Adipocyte (in vitro differentiated cells): ENCODE measurements at regions not wholly inside any gene's neighbourhood (a gene's known extent, or its start where the extent isn't known, plus 50 kb on each side); places are given as distances from the start of the nearest gene placed in this dataset.

Experiments used
- DNase-seq: peaks from one replicate; pipeline ENCODE4 v3.0.0-alpha.2; 2015; ENCODE audit warnings: low read depth
- H3K27me3 ChIP-seq: replicated peaks from 2 replicates; pipeline ENCODE4 v1.7.0; 2013; ENCODE audit warnings: mild to moderate bottlenecking, low read length, moderate library complexity; ENCODE audit not compliant: control insufficient read depth, insufficient read depth
- H3K36me3 ChIP-seq: 2 replicates; pipeline ENCODE4 v1.7.0; 2013; ENCODE audit warnings: low read length, mild to moderate bottlenecking, moderate library complexity; ENCODE audit not compliant: control insufficient read depth, insufficient read depth, severe bottlenecking
- H3K4me1 ChIP-seq: 2 replicates; pipeline ENCODE4 v1.7.0; 2013; ENCODE audit warnings: mild to moderate bottlenecking, low read length, moderate library complexity; ENCODE audit not compliant: control insufficient read depth, insufficient read depth
- H3K4me3 ChIP-seq: 2 replicates; pipeline ENCODE4 v1.7.0; 2013; ENCODE audit warnings: mild to moderate bottlenecking, low read length, moderate library complexity
- H3K9ac ChIP-seq: 2 replicates; pipeline ENCODE4 v1.7.0; 2013; ENCODE audit warnings: mild to moderate bottlenecking, low read length, moderate library complexity
- H3K9me3 ChIP-seq: 2 replicates; pipeline ENCODE4 v1.7.0; 2013; ENCODE audit warnings: mild to moderate bottlenecking, low read length, moderate library complexity; ENCODE audit not compliant: control insufficient read depth

DNA sequence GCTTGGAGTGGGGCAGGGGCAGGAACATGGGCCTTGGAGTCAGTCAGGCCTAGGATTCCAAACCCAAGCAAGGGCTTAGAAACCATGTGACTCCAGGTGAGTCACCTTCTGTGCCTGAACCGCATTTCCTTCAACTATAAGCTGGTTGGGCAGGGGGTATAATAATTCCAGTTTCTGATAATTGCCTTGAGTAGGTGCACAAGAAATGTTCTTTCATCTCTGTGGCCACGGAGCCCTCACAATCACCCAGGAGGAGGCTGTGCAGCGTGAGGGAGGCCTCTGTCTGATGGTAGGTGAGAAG is 112.1 kb upstream of the HAAO start:
- H3K27me3 ChIP-seq, result no peaks in the 10 kb centered on the region
- H3K4me3 ChIP-seq, result no peak overlapping the region
- H3K9me3 ChIP-seq, result no peaks in the 10 kb centered on the region
- no peak for DNase-seq
- peaks cover 51% of the 10 kb centered on the region for H3K4me1 ChIP-seq
- H3K9ac ChIP-seq, result peak overlapping the region; percentile 64
- H3K36me3 ChIP-seq, result no peaks in the 10 kb centered on the region

DNA sequence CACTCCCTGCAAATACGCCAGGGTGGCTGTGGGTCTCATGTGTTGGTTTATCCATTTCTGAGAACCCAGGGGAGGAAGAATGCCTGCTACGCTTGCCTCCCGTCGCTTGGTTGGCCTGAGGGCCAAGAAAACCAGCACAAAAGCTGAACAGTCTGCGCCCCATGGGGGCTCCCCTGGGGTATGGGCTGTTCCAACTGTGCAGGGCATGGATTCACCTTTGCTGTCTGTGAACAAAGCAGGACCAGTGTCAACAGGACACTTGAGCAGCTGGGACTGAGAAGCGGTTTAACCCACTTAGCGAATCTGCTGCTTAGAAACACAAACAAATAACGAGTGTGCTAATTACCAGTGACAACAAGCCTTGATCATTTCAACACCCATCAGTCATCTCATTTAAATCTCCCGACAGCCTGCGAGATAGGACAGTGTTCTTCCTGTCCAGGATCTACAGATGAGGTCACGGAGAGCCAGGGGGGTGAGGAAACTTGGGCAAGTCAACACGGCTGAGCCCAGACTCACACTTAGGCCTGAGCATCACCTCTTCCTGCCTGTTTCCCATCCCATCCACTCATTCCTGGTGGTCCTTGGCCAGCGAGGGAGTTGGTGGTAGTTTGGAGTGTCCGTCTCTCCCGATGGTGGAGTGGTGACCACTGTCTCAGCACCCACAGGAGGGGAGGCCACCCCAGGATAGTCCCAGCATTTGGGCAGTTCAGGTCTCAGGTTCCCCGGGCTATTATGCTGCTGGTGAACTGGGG is 111.6 kb upstream of the HAAO start:
- Histone ChIP-seq H3K9ac (no peak overlapping the region), H3K27me3 (no peaks in the 10 kb centered on the region), H3K36me3 (no peaks in the 10 kb centered on the region), H3K4me1 (peaks cover 51% of the 10 kb centered on the region), H3K4me3 (no peak overlapping the region), H3K9me3 (no peaks in the 10 kb centered on the region)
- DNase-seq, result no peak

DNA sequence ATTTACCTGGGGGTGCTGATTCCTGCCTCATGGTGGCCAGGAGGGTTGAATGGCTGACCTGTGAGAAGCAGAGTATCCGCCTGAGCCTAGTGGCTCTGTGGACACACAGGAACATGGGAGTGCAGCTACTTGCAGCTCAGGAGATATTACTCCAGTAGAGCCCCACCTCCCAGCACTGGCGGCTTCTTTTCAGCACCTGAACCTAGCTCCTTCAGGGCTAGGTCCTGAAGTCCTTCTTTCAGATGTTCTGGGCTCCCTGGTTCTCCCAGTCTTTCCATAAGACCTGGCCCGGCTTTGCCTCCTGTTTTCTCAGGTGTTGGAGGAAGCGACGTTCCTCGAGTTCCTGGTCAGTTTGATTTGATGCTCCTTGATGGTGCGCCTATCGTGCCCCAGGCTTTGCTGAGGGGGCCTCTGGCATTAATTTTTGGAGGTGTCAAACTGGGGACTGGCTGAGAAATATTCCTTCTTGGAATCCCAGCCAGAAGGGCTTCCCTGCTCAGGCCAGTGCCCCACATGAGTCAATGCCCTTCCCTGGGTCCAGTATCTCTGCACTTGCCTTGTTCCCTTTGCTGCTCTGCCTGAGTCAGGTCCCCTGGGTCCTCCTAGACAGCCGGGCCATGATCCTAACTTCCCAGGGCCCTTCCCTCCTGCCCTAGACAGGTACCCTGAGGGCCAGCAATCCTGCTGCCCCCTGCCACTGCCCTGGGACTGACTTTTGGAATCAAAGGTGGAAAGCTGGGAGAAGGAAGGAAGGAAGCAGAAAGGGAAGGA is 110.7 kb upstream of the HAAO start:
- no peaks in the 10 kb centered on the region for H3K27me3 ChIP-seq
- H3K4me3 ChIP-seq, result no peak overlapping the region
- H3K9me3 ChIP-seq, result no peaks in the 10 kb centered on the region
- H3K36me3 ChIP-seq, result no peaks in the 10 kb centered on the region
- DNase-seq, result no peak
- peaks cover 51% of the 10 kb centered on the region for H3K4me1 ChIP-seq
- H3K9ac ChIP-seq, result no peak overlapping the region

DNA sequence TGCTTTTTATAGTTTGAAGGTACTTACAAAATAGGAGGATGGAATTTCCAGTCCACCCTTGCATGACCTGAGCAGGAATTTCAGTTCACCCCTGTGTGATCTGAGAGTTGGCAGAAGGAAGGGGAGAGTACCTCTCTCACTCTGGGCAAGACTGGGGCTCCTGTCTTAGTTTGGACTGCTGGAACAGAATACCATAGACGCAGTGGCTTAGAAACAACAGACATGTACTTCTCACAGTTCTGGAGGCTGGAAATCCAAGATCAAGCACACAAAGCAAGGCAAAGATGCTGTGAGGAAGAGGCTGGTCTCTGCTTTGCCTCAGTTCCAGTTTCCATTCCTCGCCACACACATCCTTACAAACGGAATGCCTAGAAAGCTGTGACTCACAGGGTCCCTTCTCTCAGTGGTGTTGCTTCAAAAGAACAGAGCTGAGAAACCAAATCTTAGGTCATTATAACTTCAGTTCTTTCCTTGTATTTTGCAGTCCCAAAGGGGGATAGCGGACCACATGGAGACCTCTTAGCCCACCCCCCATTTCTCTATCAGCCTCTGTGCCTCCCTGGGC is 108.8 kb upstream of the HAAO start:
- H3K9ac ChIP-seq, result peak overlapping the region; percentile 21
- H3K4me3 ChIP-seq, result no peak overlapping the region
- H3K27me3 ChIP-seq, result no peaks in the 10 kb centered on the region
- peak; percentile 63 for DNase-seq
- no peaks in the 10 kb centered on the region for H3K9me3 ChIP-seq
- H3K36me3 ChIP-seq, result no peaks in the 10 kb centered on the region
- peaks cover 44% of the 10 kb centered on the region for H3K4me1 ChIP-seq

DNA sequence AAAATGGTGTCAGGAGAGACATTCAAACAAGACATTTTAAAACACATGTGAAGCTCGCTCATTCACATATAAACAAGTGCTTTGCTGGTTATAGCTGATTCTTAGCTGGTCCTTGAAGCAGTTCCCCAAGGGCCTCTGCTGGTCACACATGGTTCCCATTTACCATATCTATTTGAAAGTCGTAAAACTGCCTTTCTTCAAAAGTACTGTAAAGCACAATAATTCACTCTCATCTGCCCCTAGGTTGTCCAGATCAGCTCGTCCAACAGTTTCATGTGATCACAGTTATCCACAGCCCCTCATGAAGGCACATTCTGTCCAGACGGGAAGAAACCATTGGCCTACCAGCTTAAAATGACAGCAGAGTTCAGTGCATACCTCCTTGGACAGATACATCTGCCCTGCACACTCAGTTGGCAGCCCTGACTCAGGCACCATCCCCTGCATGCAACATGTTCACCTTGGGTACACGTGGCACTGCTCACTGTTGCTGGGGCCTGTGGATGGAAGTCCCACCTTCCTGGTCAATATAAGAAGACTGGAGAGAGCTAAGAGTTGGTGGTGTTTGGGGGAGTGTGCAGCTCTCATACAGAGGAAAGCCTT is 108.0 kb upstream of the HAAO start:
- no peak overlapping the region for H3K9ac ChIP-seq
- H3K36me3 ChIP-seq, result no peaks in the 10 kb centered on the region
- DNase-seq, result no peak

DNA sequence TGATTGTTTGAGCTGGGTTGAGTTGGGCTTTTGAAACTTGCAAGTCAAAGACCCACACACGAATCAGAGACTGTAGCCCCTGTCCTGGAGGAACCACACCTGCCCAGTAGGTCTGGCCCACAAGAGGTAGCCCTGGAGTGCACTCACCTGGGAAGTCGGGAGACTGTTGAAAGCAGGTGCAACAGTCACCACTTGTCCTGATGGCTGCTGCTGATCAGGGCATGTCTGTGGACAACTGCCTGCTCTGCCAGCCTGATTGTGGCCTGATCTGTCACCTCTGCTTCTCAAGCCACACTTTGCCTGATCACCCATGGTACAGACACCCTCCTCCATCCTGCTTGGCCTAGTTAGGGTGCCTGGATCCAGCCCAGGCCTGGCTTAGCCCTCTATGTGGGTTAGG is 105.0 kb upstream of the HAAO start:
- H3K9ac ChIP-seq, result no peak overlapping the region
- H3K36me3 ChIP-seq, result no peaks in the 10 kb centered on the region
- H3K4me3 ChIP-seq, result no peak overlapping the region
- no peak for DNase-seq
- H3K27me3 ChIP-seq, result no peaks in the 10 kb centered on the region
- no peaks in the 10 kb centered on the region for H3K9me3 ChIP-seq
- peaks cover 20% of the 10 kb centered on the region for H3K4me1 ChIP-seq

More for the DNA sequence above, 108.0 kb upstream of the HAAO start:
- Histone ChIP-seq H3K4me1 (peaks cover 37% of the 10 kb centered on the region), H3K4me3 (no peak overlapping the region), H3K27me3 (no peaks in the 10 kb centered on the region), H3K9me3 (no peaks in the 10 kb centered on the region)

DNA sequence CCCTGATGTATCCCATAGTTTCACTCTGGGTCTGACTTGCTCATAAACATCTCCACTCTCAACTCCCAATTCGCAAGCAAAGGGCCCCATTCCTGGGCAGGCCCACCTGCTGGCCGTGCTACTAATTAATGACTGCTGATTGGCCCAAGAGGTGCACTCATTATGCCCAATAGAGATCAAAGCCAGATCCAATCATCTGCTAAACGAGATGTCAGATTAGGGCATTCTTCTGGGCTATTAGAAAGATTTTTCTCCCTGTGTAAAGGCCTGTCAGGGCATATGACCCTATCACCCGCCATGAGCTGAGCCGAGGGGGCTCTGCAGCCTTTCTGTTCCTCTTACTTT is 103.4 kb upstream of the HAAO start:
- Histone ChIP-seq H3K36me3 (no peaks in the 10 kb centered on the region), H3K4me3 (no peak overlapping the region), H3K27me3 (no peaks in the 10 kb centered on the region), H3K9ac (no peak overlapping the region), H3K9me3 (no peaks in the 10 kb centered on the region), H3K4me1 (peaks cover 10% of the 10 kb centered on the region)
- DNase-seq, result no peak

DNA sequence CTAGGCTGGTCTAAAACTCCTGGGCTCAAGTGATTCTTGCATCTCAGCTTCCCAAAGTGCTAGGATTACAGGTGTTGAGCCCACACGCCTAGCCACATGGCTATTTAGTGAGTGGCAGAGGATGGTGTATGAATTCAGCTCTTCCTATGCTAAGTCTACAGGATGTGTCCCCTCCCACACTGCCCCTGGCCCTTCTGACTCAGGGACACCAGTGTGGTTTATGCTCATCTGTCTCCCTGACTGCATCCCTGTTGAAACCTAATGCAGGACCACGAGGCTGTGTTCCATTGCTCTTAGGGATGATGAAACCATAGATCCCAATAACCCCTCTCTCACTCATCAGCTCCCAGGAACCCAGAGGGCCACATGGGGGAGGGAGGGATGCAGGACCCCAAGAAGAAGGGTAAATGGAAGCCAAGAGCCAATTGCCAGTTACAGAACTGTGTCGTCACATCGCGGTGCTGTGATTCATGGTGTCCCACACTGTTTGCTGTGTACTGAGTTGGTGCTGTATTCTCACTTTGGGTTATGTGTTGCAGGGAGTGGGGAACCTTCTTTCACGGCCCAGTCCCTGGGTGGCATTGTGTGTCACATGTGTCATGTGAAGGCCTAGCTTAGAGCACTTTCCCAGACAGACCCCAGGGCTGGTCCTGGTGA is 102.9 kb upstream of the HAAO start:
- no peak for DNase-seq
- Histone ChIP-seq H3K27me3 (no peaks in the 10 kb centered on the region), H3K4me1 (peaks cover 10% of the 10 kb centered on the region), H3K9me3 (no peaks in the 10 kb centered on the region), H3K36me3 (no peaks in the 10 kb centered on the region), H3K9ac (no peak overlapping the region), H3K4me3 (no peak overlapping the region)

DNA sequence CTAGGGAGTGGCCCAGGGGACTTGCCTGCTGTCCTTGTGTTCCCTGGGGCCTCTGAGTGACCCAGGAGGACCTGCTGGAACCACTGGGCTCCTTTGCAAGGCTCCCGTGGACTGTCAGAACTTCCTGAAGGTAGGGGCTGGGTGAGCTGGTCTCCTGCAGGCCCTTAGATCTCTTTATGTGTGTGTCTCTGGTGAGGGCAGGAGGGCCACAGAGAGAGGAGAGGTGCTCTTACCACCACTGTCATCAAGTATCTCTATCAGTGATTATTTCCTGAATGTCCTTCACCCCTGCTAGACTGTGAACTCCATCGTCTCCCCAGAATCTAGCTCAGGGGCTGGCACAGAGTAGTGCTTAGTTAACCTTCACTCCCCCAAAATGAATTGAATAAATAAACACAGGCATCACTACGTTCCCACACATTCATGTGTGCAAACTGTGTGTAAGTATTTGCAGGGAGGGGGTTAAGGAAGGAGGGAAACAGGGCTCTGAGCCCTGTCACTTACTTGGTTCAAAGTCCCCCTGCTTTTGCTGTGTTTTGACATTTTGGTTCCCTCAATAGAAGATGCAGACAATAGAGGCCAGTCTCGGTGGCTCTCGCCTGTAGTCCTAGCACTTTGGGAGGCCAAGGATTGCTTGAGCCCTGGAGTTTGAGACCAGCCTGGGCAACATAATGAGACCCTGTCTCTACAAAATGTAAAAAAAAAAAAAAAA is 100.8 kb upstream of the HAAO start:
- Histone ChIP-seq H3K4me1 (peaks cover 10% of the 10 kb centered on the region), H3K27me3 (no peaks in the 10 kb centered on the region), H3K4me3 (no peak overlapping the region), H3K36me3 (no peaks in the 10 kb centered on the region), H3K9me3 (peaks cover 9% of the 10 kb centered on the region), H3K9ac (no peak overlapping the region)
- no peak for DNase-seq

DNA sequence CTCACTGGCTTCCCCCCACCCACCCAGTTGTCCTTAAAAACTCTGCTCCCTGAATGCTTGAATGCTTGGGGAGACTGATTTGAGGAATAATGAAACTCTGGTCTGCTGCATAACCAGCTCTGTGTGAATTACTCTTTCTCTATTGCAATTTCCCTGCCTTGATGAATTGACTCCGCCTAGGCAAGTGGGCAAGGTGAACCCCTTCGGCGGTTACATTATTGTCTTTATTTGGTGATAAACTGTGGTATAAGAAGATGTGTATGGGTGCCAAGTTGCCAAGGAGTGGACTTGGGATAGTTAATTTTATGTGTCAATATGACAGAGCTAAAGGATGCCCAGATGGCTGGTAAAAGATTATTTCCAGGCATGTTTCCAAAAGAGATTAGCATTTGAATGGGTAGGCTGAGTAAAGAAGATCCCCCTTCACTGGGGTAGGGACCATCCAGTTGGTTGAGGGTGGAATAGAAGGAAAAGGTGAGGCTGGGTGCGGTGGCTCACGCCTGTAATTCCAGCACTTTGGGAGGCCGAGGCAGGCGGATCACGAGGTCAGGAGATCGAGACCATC is 98.5 kb upstream of the HAAO start:
- Histone ChIP-seq H3K36me3 (no peaks in the 10 kb centered on the region), H3K4me1 (no peaks in the 10 kb centered on the region), H3K9me3 (peaks cover 9% of the 10 kb centered on the region), H3K27me3 (no peaks in the 10 kb centered on the region), H3K4me3 (no peak overlapping the region), H3K9ac (no peak overlapping the region)
- DNase-seq, result no peak
